Fibroblast of mammary gland (primary cell): ENCODE measurements at regions not wholly inside any gene's neighbourhood (a gene's known extent, or its start where the extent isn't known, plus 50 kb on each side); places are given as distances from the start of the nearest gene placed in this dataset.
"Not testable (repeated sequence)": the region's sequence is repeated elsewhere in the genome, so short reads cannot be mapped to it uniquely, and the experiment has no call there.

Experiments
- DNase-seq: peaks from one replicate; pipeline ENCODE4 v3.0.0-alpha.2; 2010; ENCODE audit warnings: low read depth
- H3K4me3 ChIP-seq: 2 replicates; pipeline ENCODE4 v1.5.1; 2011; ENCODE audit warnings: low read depth, mild to moderate bottlenecking, low read length, moderate library complexity; ENCODE audit not compliant: control insufficient read depth
- CTCF ChIP-seq: conservative IDR thresholded peaks from 2 replicates; pipeline ENCODE4 v1.5.1; 2011; ENCODE audit warnings: low read depth, low read length, inconsistent platforms; ENCODE audit not compliant: control insufficient read depth, insufficient read depth

GRCh38 chr12:131647667-131648066, 63.2 kb upstream of the SFSWAP start:
- TF ChIP-seq CTCF: no peak
- DNase-seq: no peak
- no peak overlapping the region for H3K4me3 ChIP-seq

GRCh38 chr12:131655469-131656174, 55.3 kb upstream of the SFSWAP start:
- H3K4me3 ChIP-seq, DNase-seq: not testable (repeated sequence)

- H3K4me3 ChIP-seq, DNase-seq: not testable (repeated sequence)
These were observed 54.1 kb upstream of the SFSWAP start for GRCh38 chr12:131656796-131657195.

- not testable (repeated sequence) for H3K4me3 ChIP-seq, DNase-seq
These were observed 52.3 kb upstream of the SFSWAP start for GRCh38 chr12:131658605-131659004.

GRCh38 chr12:131659484-131659883, 51.4 kb upstream of the SFSWAP start:
- not testable (repeated sequence) for H3K4me3 ChIP-seq, DNase-seq

GRCh38 chr12:131659976-131660375, 50.9 kb upstream of the SFSWAP start:
- not testable (repeated sequence) for H3K4me3 ChIP-seq, DNase-seq

GRCh38 chr12:131660401-131660800, 50.5 kb upstream of the SFSWAP start:
- not testable (repeated sequence) for DNase-seq, H3K4me3 ChIP-seq
